GM21786 (cell line): ENCODE measurements at regions not wholly inside any gene's neighbourhood (a gene's known extent, or its start where the extent isn't known, plus 50 kb on each side); places are given as distances from the start of the nearest gene placed in this dataset.
"Not testable (repeated sequence)": the region's sequence is repeated elsewhere in the genome, so short reads cannot be mapped to it uniquely, and the experiment has no call there.

ENCODE experiments used
- ATAC-seq: cut with Tn5 transposase; IDR thresholded peaks from one replicate; pipeline ENCODE4 v1.9.1; 2021; ENCODE audit not compliant: unreplicated experiment

DNA sequence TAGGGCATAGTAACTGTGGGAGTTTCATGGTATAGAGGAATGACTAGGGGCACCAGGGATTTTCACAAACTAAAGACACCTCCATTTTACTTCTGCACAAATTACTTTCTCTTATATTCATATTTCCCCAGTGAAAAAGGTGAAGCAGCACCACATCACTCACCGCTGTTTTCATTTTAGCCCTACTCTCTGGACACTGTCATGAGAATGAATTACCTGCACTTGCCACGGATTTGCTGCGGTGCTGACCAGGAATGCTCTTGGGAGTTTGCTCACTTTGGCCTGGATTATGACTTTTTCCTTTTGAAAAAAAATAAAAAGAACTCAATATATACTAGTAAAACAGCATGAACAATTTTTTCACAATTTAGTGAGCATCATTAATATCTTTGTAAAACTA is 351.3 kb downstream of the NKX6-1 start:
- ATAC-seq: no peak

GRCh38 chr4:84146300-84146959 is 352.7 kb downstream of the NKX6-1 start:
- ATAC-seq: peak; percentile 75

- no peak for ATAC-seq
These were observed 353.9 kb downstream of the NKX6-1 start for GRCh38 chr4:84145176-84145575.

- ATAC-seq: not testable (repeated sequence)
These were observed 372.2 kb downstream of the NKX6-1 start for GRCh38 chr4:84126911-84127310.

DNA sequence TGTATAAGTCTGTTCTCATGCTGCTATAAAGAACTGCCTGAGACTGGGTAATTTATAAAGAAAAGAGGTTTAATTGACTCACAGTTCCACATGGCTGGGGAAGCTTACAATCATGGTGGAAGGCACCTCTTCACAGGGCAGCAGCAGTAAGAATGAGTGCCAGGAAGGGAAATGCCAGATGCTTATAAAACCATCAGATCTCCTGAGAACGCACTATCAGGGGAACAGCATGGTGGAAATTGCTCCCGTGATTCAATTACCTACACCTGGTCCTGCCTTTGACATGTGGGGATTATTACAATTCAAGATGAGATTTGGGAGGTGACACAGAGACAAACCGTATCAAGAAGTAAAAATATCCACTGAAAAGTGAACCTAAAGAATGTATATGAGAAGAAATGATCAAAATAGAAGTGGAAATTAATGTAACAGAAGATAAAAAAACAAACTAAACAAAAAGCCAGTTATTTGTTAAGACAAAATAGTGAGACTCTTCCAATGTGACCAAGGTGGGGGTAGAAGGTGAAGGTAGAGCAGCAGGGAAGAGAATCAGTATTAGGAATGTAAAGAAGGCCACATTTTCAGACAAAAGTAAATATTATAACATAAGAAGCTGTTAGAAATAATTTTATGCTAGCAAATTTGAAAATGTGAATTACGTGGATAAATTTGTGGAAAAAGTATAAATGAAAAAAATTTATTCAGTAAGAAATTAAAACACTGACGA is 372.9 kb downstream of the NKX6-1 start:
- no peak for ATAC-seq

DNA sequence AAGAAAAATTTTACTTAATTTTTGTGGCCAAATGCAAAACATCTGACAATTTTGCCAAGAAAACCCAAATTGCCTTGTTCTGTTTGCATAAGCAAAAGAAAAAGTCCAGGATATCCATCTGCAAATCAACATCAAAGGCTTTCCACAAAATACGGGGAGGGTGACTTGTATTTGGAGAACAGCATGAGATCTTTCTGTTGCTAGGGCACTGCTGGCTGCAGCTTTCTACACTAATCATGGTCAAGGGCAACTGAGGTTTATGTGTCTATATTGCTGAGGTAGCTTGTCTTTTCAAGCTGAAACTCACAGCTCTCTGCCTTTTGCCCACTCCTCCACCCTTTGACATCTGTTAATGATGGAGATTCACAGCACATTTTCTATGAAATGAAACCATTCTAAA is 389.1 kb downstream of the NKX6-1 start:
- no peak for ATAC-seq

- not testable (repeated sequence) for ATAC-seq
These were observed 397.2 kb downstream of the NKX6-1 start for GRCh38 chr4:84101653-84102625.

- no peak for ATAC-seq
These were observed 399.0 kb downstream of the NKX6-1 start for GRCh38 chr4:84100071-84100470.

GRCh38 chr4:84099599-84099998 is 399.5 kb downstream of the NKX6-1 start:
- no peak for ATAC-seq

DNA sequence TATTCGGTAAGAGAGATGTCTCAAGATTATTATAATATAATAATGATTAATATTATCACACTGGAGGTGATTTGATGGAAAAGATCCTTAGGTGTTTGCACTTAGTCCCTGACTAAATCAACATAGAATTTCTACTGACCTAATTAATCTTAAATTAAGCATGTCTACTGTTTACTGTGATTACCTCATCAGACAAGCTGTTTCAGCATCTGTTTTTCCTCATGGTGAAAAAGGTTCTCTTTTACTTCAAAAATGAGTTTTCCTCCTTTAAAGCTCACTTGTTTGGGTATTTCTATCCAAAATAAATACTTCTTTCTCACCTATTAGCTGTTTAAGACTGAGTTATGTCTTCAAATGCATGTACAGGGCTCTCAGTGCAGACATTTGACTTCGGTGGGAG is 407.8 kb downstream of the NKX6-1 start:
- no peak for ATAC-seq

DNA sequence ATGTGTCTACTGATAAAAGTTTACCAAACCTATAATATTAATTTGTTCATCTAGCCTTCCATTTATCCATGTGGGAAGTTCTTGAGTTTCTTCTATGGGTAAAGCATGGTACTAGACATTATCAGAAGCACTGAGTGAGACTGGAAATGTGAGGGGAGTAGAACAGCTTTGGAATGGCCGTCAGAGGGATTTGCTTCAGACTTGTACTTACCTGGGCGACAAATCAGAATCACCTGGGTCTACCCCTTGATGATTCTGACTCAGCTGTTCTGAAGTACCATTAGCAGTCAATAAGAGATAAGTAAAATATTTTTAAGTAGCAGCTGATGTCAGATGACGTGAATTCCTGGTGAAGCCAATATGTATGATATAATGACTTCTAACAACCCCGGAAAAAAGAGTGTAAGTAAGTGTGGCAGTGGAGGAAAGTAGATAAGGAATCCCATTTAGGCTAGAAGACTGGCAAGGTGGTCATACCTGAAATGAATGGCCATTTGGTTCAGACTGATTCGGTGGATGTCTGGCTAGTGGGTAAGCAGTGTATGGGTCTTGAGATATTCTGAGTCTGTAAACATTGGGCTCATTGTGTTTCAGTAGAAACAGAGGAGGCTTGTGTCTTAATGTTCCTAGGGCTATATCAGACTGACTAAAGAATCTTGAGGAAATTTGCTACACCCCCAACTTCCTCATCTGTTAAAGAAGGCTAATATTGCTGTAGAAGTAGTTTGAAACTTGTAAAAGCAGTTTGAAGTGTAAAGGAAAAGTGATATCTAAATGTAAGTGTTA is 409.2 kb downstream of the NKX6-1 start:
- no peak for ATAC-seq

- no peak for ATAC-seq
These were observed 413.1 kb downstream of the NKX6-1 start for GRCh38 chr4:84085986-84086385.

DNA sequence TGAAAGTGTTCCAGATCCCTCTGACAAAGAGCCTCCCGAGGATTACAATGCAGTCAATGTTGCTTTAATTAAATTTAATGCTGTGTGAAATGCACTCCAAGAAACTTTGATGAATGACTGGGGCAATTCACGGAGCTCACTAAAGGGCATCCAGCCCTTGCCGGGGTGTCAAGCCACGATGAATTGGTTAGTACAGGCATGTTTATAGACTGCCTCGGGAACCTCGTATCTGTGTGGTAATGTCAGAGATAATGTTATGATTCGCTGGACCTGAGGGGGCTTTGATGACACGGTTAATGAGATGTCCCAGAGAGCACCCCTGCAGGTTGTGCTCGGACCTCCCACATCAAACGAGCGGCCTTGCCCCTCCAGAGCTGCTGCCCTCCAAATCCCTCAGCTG is 428.8 kb downstream of the NKX6-1 start:
- ATAC-seq: no peak

DNA sequence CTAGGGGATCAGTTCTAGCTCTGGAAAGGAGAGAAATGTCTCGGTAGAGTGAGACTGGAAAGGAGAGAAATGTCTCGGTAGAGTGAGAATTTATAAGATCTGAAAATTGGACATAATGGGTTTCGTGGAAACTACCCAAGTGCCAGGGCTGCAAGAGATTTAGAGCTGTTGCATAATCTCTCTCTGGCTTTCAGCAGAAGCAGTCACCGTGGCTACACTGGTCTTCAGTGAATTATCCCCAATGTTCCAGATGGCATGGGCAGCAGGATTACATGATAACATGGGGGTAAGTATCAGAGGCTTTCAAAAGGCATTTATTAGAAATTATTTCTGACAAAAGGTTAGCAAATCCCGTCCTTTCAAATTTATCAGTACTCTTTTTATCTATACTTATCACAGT is 435.5 kb downstream of the NKX6-1 start:
- ATAC-seq: no peak

GRCh38 chr4:84058201-84058600 is 440.9 kb downstream of the NKX6-1 start:
- ATAC-seq: no peak

DNA sequence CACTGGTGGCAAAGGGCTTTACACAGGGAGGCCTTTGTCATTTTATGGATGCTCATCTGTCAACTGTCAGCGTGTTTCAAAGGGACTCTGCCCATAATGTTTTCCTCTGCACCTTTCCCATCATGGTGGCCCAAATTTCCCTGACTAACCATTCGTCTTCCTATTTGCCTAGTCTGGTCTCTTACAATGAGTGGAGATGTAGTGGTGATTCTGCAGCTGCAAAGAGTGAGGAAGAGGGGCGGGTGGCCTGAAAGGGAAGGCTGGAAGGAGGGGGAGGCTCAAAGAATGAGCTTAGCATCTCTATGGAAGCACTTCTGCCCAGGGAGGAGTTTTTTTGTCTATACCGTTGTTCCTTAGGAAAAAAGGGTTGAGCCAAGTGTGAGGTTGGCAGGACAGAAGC is 447.5 kb downstream of the NKX6-1 start:
- ATAC-seq: no peak

DNA sequence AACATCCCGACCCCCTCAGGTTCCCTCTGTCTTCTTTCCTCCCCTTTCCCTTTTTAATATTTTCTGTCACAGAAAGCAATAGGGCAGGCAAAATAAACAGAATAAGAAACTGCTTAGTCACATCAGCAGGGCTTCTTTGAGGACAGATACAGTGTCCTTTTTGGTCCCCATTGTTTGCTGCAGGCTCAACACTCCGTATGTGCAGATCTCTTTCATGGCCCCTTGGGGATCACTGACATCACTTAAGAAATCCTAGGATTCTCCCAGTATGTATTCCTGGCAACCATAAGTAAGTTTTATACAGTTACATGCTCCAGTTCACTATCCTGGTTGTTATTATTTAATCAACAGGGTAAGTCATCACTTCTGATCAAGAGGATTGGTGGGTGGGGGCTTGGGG is 448.0 kb downstream of the NKX6-1 start:
- ATAC-seq: no peak

DNA sequence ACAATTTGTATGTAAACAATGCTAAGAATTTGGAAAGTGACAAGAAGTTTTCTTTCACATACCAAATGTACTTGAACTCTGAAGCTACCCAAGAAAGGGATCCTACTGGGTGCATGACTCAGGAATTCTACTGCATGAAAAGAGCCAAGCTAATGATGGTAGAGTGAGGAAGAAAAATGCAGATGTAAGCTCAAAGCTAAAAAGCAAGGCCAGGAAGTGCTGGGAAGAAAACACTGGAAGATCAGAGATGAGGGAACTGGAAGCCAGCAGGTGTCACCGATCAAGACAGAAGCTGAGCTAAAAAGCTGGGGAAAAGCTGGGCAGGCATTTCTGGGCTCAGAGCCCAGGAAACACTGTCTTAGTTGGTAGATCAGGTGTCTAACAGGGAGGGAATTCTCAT is 449.1 kb downstream of the NKX6-1 start:
- ATAC-seq: no peak

DNA sequence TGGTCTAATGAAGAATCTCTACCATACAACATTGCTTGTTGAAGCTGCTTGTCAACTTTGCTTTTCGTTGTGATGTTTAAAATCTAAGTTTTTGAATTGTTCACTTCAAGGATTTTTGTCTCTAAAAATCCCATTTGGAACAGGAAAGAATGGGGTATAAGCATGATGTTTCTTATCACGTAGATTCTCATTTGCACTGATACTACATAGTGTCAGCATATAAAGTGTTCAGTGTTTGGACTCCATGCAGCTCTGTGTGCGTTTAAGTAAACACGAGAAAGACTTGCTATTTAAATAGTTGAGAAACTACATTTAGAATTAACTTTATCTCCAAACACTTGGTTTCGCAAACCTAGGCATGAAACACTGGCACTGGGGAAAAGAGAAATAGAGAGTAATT is 452.5 kb downstream of the NKX6-1 start:
- no peak for ATAC-seq

DNA sequence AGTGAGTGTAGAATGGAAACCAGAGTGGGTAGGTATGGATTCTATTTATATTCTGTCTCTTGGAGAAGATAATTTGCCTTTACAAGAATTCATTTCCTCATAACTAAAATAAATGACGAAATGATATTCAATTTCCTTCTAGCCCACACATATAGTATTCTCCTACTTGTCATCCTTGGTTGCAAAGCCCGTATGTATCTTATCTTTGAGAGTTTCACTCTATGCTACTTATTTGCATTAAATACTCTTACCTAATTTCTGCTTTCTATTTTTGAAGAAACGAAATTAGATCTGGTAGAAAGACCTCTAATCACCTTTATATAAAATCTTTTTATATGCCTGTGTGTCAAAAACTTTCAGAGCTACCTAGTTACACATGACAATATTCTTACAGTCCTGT is 457.7 kb downstream of the NKX6-1 start:
- no peak for ATAC-seq

DNA sequence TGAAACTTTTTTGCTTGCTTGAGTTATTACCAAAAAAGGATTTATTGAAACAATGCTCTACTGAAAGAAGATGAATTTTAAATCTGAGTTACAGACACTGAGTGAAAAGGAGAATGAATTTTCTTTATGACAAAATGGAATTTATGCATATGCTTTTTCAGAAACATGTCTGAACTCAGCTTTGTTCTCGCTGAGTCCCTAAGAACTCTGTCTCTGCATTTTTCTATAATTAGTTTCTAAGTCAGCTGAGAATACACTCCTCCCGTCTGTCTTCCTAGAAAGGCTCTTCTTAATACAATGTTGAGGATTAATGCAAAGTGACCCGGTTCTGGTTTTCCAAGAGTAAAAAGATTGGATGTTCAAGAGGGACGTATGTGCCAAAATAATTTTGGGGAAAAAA is 463.5 kb downstream of the NKX6-1 start:
- no peak for ATAC-seq
